ENCODE measurements at regions not wholly inside any gene's neighbourhood (a gene's known extent, or its start where the extent isn't known, plus 50 kb on each side); places are given as distances from the start of the nearest gene placed in this dataset.

- no peaks in the 10 kb centered on the region for H3K36me3 Mint-ChIP-seq (ENCODE audit: low read depth, unreplicated experiment)
- H3K4me1 ChIP-seq (ENCODE audit: insufficient read depth, low read length): peaks cover 3% of the 10 kb centered on the region
- no peaks in the 10 kb centered on the region for H4K20me1 ChIP-seq (ENCODE audit: insufficient read depth, low read length)
- H3K9me3 Mint-ChIP-seq (ENCODE audit: unreplicated experiment): no peaks in the 10 kb centered on the region
- no peak overlapping the region for H3K27ac Mint-ChIP-seq (ENCODE audit: unreplicated experiment)
- no peaks in the 10 kb centered on the region for H3K79me2 ChIP-seq (ENCODE audit: insufficient read depth, low read length)
- DNase-seq (ENCODE audit: low read depth) (peak; percentile 74), FAIRE-seq (peak; percentile 89)
- H3K4me3 Mint-ChIP-seq (ENCODE audit: unreplicated experiment): no peak overlapping the region
- H3K9ac ChIP-seq (ENCODE audit: low read length): no peak overlapping the region
- no peaks in the 10 kb centered on the region for H3K36me3 ChIP-seq (ENCODE audit: insufficient read depth, low read length)
- no peak overlapping the region for H2AFZ ChIP-seq (ENCODE audit: low read depth, low read length)
- no peak overlapping the region for H3K27ac ChIP-seq (ENCODE audit: low read depth, low read length)
- H3K4me3 ChIP-seq (ENCODE audit: insufficient read depth, low read depth, low read length): no peak overlapping the region
- H3K27me3 Mint-ChIP-seq (ENCODE audit: low read depth, unreplicated experiment): no peaks in the 10 kb centered on the region
- no peaks in the 10 kb centered on the region for H3K9me3 ChIP-seq (ENCODE audit: insufficient read depth, low read depth, low read length)
- TF ChIP-seq EZH2 (IDR thresholded peaks at IDR 0.05; ENCODE audit: insufficient read depth, low read length): no peak
- TF ChIP-seq, protein P1, sequence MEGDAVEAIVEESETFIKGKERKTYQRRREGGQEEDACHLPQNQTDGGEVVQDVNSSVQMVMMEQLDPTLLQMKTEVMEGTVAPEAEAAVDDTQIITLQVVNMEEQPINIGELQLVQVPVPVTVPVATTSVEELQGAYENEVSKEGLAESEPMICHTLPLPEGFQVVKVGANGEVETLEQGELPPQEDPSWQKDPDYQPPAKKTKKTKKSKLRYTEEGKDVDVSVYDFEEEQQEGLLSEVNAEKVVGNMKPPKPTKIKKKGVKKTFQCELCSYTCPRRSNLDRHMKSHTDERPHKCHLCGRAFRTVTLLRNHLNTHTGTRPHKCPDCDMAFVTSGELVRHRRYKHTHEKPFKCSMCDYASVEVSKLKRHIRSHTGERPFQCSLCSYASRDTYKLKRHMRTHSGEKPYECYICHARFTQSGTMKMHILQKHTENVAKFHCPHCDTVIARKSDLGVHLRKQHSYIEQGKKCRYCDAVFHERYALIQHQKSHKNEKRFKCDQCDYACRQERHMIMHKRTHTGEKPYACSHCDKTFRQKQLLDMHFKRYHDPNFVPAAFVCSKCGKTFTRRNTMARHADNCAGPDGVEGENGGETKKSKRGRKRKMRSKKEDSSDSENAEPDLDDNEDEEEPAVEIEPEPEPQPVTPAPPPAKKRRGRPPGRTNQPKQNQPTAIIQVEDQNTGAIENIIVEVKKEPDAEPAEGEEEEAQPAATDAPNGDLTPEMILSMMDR (IDR thresholded peaks at IDR 0.05; ENCODE audit: insufficient read depth, low read depth, low read length): no peak
- no peak overlapping the region for H3K4me2 ChIP-seq (ENCODE audit: low read length)
- no peaks in the 10 kb centered on the region for H3K27me3 ChIP-seq (ENCODE audit: insufficient read depth, low read length)
- peaks cover 11% of the 10 kb centered on the region for H3K4me1 Mint-ChIP-seq (ENCODE audit: low read depth, unreplicated experiment)
Measured at GRCh38 chrX:84248226-84248625, 60.2 kb upstream of the RPS6KA6 start.

GRCh38 chrX:84240848-84241565, 53.0 kb upstream of the RPS6KA6 start:
- no peak overlapping the region for H3K27ac ChIP-seq (ENCODE audit: low read depth, low read length)
- H3K36me3 ChIP-seq (ENCODE audit: insufficient read depth, low read length): no peaks in the 10 kb centered on the region
- no peaks in the 10 kb centered on the region for H3K9me3 ChIP-seq (ENCODE audit: insufficient read depth, low read depth, low read length)
- H3K9ac ChIP-seq (ENCODE audit: low read length): no peak overlapping the region
- no peaks in the 10 kb centered on the region for H3K79me2 ChIP-seq (ENCODE audit: insufficient read depth, low read length)
- TF ChIP-seq, protein P1 (IDR thresholded peaks at IDR 0.05; ENCODE audit: insufficient read depth, low read depth, low read length): no peak
- TF ChIP-seq EZH2 (IDR thresholded peaks at IDR 0.05; ENCODE audit: insufficient read depth, low read length): no peak
- no peak overlapping the region for H3K4me3 ChIP-seq (ENCODE audit: insufficient read depth, low read depth, low read length)
- H3K27ac Mint-ChIP-seq (ENCODE audit: unreplicated experiment): no peak overlapping the region
- peaks cover 4% of the 10 kb centered on the region for H3K27me3 Mint-ChIP-seq (ENCODE audit: low read depth, unreplicated experiment)
- no peaks in the 10 kb centered on the region for H3K27me3 ChIP-seq (ENCODE audit: insufficient read depth, low read length)
- H3K4me2 ChIP-seq (ENCODE audit: low read length): no peak overlapping the region
- H3K4me3 Mint-ChIP-seq (ENCODE audit: unreplicated experiment): no peak overlapping the region
- no peak overlapping the region for H2AFZ ChIP-seq (ENCODE audit: low read depth, low read length)
- no peaks in the 10 kb centered on the region for H3K4me1 Mint-ChIP-seq (ENCODE audit: low read depth, unreplicated experiment)
- H3K36me3 Mint-ChIP-seq (ENCODE audit: low read depth, unreplicated experiment): no peaks in the 10 kb centered on the region
- no peaks in the 10 kb centered on the region for H4K20me1 ChIP-seq (ENCODE audit: insufficient read depth, low read length)
- no peak for FAIRE-seq
- no peaks in the 10 kb centered on the region for H3K4me1 ChIP-seq (ENCODE audit: insufficient read depth, low read length)
- peak; percentile 15 for DNase-seq (ENCODE audit: low read depth)
- H3K9me3 Mint-ChIP-seq (ENCODE audit: unreplicated experiment): no peaks in the 10 kb centered on the region

Data from astrocyte (in vitro differentiated cells and primary cell).